Hepatocyte (in vitro differentiated cells): ENCODE measurements at regions not wholly inside any gene's neighbourhood (a gene's known extent, or its start where the extent isn't known, plus 50 kb on each side); places are given as distances from the start of the nearest gene placed in this dataset.

Experiments
- CTCF ChIP-seq: fragments of 200-600 bp; sonication (generic); IDR thresholded peaks from 2 replicates; pipeline ENCODE4 v1.5.1; 2016; ENCODE audit warnings: antibody characterized with exemption, mild to moderate bottlenecking; ENCODE audit not compliant: poor library complexity
- EZH2 ChIP-seq: fragments of 200-600 bp; sonication (generic); IDR thresholded peaks from 2 replicates; pipeline ENCODE4 v1.6.1; 2016; ENCODE audit warnings: antibody characterized with exemption, mild to moderate bottlenecking, borderline replicate concordance

- TF ChIP-seq CTCF (no peak), EZH2 (no peak)
Measured at GRCh38 chr18:45164551-45164950, 450.7 kb upstream of the SLC14A2 start.
